Thyroid gland (tissue), 4 donors: ENCODE measurements at regions not wholly inside any gene's neighbourhood (a gene's known extent, or its start where the extent isn't known, plus 50 kb on each side); places are given as distances from the start of the nearest gene placed in this dataset.
A peak's percentile ranks its signal among the peaks of the same experiment; 100 is the strongest.

ENCODE experiments used
- DNase-seq, 2 donors: peaks; one replicate each; pipeline ENCODE4 v3.0.0-alpha.2; 2019
- H3K27ac ChIP-seq, 3 donors: fragments of 200-600 bp; sonication (generic); 1 replicate in 2 of 3; 2 replicates in 1 of 3; pipeline ENCODE4 v1.5.1; 2016 to 2019; ENCODE audit warnings: mild to moderate bottlenecking in 1 of 3, moderate library complexity in 1 of 3
- H3K27me3 ChIP-seq: fragments of 200-600 bp; sonication (generic); one replicate; pipeline ENCODE4 v1.5.1; 2019
- H3K36me3 ChIP-seq, 2 donors: fragments of 200-600 bp; sonication (generic); one replicate each; pipeline ENCODE4 v1.5.1; 2016 to 2019
- H3K4me1 ChIP-seq, 2 donors: fragments of 200-600 bp; sonication (generic); one replicate each; pipeline ENCODE4 v1.5.1; 2017 to 2019
- H3K4me3 ChIP-seq, 3 donors: fragments of 200-600 bp; sonication (generic); replicated peaks in 1 of 3; 1 replicate in 2 of 3; 2 replicates in 1 of 3; pipeline ENCODE4 v1.5.1; 2016; ENCODE audit warnings: mild to moderate bottlenecking in 1 of 3
- H3K9me3 ChIP-seq: fragments of 200-600 bp; sonication (generic); one replicate; pipeline ENCODE4 v1.5.1; 2017
- POLR2A ChIP-seq, 2 donors: fragments of 450-650 bp; IDR thresholded peaks; one replicate each; pipeline ENCODE4 v1.6.1; 2017; ENCODE audit warnings: antibody characterized with exemption in 2 of 2, mild to moderate bottlenecking in 2 of 2, moderate library complexity in 1 of 2
- WGBS, 2 donors: methylation state at CpG; one replicate each; pipeline ENCODE4 v1.1.5; 2017; 5-methylcytosine and 5-hydroxymethylcytosine counted together
- intact Hi-C: fragments of 100-400 bp; cut with DNase I; formaldehyde crosslinking; loops from one replicate; pipeline ENCODE4 v1.15.1; 2023
- TF ChIP-seq, protein P1 (sequence below), 6 experiments: fragments of 200-600 bp in 3 of 6; fragments of 450-650 bp in 3 of 6; sonication (generic) in 3 of 6; IDR thresholded peaks; one replicate each; pipeline ENCODE4 v1.5.1; 2016 to 2019; ENCODE audit warnings: antibody characterized with exemption in 6 of 6, mild to moderate bottlenecking in 2 of 6, inconsistent platforms in 1 of 6, moderate library complexity in 1 of 6

DNA sequence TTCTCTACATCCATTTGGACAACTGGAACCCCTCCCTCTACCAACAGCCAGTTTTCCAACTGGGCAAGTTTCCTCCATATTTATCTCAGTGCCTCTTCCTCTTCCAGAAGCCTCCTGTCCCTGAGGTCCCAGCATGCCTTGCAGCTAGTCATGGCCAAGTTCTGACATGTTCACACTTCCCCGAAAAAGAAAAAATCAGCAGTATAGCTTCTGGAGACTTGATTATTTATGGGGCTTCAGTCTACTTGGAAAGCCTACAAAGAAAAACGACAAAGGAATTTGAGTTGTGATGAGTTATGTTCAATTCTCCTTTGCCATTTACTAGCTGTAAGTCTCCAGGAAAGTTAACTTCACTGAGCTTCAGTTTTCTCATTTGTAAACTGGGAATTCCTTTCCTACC lies 406.5 kb downstream of the MAFB start:
- DNase-seq = no peak
- Histone ChIP-seq H3K36me3 (no peaks in the 10 kb centered on the region), H3K27ac (no peak overlapping the region), H3K4me1 (peaks cover 14 to 16% of the 10 kb centered on the region in 2 donors), H3K9me3 (no peaks in the 10 kb centered on the region), H3K27me3 (no peaks in the 10 kb centered on the region), H3K4me3 (no peak overlapping the region)
- intact Hi-C loops = no loop called here
- no peak for TF ChIP-seq POLR2A (IDR thresholded peaks at IDR 0.05)
- TF ChIP-seq, protein P1, sequence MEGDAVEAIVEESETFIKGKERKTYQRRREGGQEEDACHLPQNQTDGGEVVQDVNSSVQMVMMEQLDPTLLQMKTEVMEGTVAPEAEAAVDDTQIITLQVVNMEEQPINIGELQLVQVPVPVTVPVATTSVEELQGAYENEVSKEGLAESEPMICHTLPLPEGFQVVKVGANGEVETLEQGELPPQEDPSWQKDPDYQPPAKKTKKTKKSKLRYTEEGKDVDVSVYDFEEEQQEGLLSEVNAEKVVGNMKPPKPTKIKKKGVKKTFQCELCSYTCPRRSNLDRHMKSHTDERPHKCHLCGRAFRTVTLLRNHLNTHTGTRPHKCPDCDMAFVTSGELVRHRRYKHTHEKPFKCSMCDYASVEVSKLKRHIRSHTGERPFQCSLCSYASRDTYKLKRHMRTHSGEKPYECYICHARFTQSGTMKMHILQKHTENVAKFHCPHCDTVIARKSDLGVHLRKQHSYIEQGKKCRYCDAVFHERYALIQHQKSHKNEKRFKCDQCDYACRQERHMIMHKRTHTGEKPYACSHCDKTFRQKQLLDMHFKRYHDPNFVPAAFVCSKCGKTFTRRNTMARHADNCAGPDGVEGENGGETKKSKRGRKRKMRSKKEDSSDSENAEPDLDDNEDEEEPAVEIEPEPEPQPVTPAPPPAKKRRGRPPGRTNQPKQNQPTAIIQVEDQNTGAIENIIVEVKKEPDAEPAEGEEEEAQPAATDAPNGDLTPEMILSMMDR (IDR thresholded peaks at IDR 0.05) = no peak
- WGBS, 2 donors = 81 to 87% methylated on average over 2 of the region's 2 CpGs

GRCh38 chr20:40280616-40281015 lies 408.4 kb downstream of the MAFB start:
- Histone ChIP-seq H3K27ac (no peak overlapping the region), H3K27me3 (no peaks in the 10 kb centered on the region), H3K4me1 (peaks cover 0 to 4% of the 10 kb centered on the region in 2 donors), H3K4me3 (no peak overlapping the region), H3K36me3 (no peaks in the 10 kb centered on the region), H3K9me3 (no peaks in the 10 kb centered on the region)
- WGBS, 2 donors = 95 to 100% methylated on average over 4 of the region's 4 CpGs
- DNase-seq = no peak
- intact Hi-C loops = no loop called here
- TF ChIP-seq, protein P1 (IDR thresholded peaks at IDR 0.05) = no peak
- no peak for TF ChIP-seq POLR2A (IDR thresholded peaks at IDR 0.05)

- no peaks in the 10 kb centered on the region for H3K9me3 ChIP-seq
- no peaks in the 10 kb centered on the region for H3K36me3 ChIP-seq
- peak; percentile 12 to 21 for DNase-seq
- H3K27ac ChIP-seq = peak overlapping the region in 2 of 3 donors; percentile 45 to 50
- no peaks in the 10 kb centered on the region for H3K27me3 ChIP-seq
- WGBS, 2 donors = 70 to 71% methylated on average over 1 of the region's 1 CpG
- no peak for TF ChIP-seq POLR2A (IDR thresholded peaks at IDR 0.05)
- TF ChIP-seq, protein P1 (IDR thresholded peaks at IDR 0.05) = no peak
- H3K4me1 ChIP-seq = peaks cover 0 to 4% of the 10 kb centered on the region in 2 donors
- intact Hi-C loops = no loop called here
- no peak overlapping the region for H3K4me3 ChIP-seq
These were observed 409.6 kb downstream of the MAFB start for GRCh38 chr20:40279390-40279789.

DNA sequence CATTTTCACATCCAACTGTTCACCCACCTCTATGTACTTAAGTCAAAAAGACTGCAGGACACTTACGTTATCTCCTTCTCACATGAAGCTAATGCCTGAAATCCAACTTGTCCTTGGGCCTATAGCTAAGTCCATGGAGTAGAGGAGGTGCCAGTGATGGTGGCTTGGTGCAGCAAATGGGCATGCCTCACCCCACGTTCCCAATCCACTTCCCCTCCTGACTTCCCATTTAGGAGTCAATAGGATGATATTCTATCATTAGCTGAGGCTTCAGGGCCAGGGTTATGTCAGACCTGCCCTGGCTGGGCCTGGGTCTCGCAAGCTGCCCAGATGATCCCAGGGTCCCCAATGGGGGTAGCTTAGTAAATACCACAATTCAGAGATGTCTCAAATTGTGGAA lies 410.4 kb downstream of the MAFB start:
- Histone ChIP-seq H3K4me3 (no peak overlapping the region), H3K27ac (peak overlapping the region in 2 of 3 donors; percentile 45 to 50), H3K36me3 (no peaks in the 10 kb centered on the region), H3K27me3 (no peaks in the 10 kb centered on the region), H3K4me1 (peaks cover 0 to 4% of the 10 kb centered on the region in 2 donors), H3K9me3 (no peaks in the 10 kb centered on the region)
- intact Hi-C loops = no loop called here
- TF ChIP-seq, protein P1 (IDR thresholded peaks at IDR 0.05) = no peak
- TF ChIP-seq POLR2A (IDR thresholded peaks at IDR 0.05) = no peak
- 87 to 93% methylated on average over 3 of the region's 3 CpGs for WGBS, 2 donors
- no peak for DNase-seq

DNA sequence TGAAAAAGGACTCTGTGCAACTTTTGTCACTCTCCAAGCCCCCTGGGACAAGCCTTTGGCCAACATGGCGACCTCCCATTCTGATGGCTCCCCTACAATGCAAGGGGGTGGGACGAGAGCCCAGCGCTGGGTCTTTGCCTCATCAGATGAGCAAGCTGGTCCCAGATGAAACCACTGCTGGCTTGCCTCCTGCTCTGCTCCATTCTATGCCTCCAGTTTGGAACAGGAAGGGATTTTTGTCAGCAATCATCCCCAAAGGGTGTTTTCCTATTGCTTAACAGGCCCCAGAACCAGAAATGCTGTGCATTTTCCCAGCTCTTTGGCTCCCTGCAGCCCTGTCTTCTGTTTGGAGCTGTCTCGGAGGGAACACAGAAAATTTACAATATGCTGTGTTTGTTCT lies 412.7 kb downstream of the MAFB start:
- Histone ChIP-seq H3K4me1 (peaks cover 0 to 4% of the 10 kb centered on the region in 2 donors), H3K4me3 (no peak overlapping the region), H3K36me3 (no peaks in the 10 kb centered on the region), H3K9me3 (no peaks in the 10 kb centered on the region), H3K27ac (no peak overlapping the region), H3K27me3 (no peaks in the 10 kb centered on the region)
- intact Hi-C loops = no loop called here
- WGBS, 2 donors = 60 to 82% methylated on average over 4 of the region's 4 CpGs
- TF ChIP-seq, protein P1 (IDR thresholded peaks at IDR 0.05) = no peak
- no peak for TF ChIP-seq POLR2A (IDR thresholded peaks at IDR 0.05)
- DNase-seq = no peak
